Adrenal gland (tissue), 5 donors: ENCODE measurements at regions not wholly inside any gene's neighbourhood (a gene's known extent, or its start where the extent isn't known, plus 50 kb on each side); places are given as distances from the start of the nearest gene placed in this dataset.

Source experiments
- CTCF ChIP-seq, 6 experiments: fragments of 450-650 bp in 4 of 6; fragments of 200-600 bp in 2 of 6; sonication (generic) in 1 of 6; IDR thresholded peaks; 1 replicate in 5 of 6; 2 replicates in 1 of 6; pipeline versions ENCODE4 v1.5.1 to v1.8.0; 2016 to 2021; ENCODE audit warnings: antibody characterized with exemption in 6 of 6, mild to moderate bottlenecking in 2 of 6, moderate library complexity in 1 of 6
- POLR2A ChIP-seq, 2 donors: fragments of 450-650 bp; IDR thresholded peaks; one replicate each; pipeline ENCODE4 v1.6.1; 2017; ENCODE audit warnings: antibody characterized with exemption in 2 of 2, mild to moderate bottlenecking in 2 of 2, moderate library complexity in 1 of 2
- donor health status: DM: no; HTN: no; CAD: no.

- TF ChIP-seq CTCF (IDR thresholded peaks at IDR 0.05) (no peak), POLR2A (IDR thresholded peaks at IDR 0.05) (no peak)
Measured at GRCh38 chr14:101364503-101365328, 196.6 kb upstream of the DIO3 start.
